ENCODE measurements at regions not wholly inside any gene's neighbourhood (a gene's known extent, or its start where the extent isn't known, plus 50 kb on each side); places are given as distances from the start of the nearest gene placed in this dataset.

- no peak for DNase-seq
Observed at GRCh38 chr15:66906668-66907614, 158.5 kb upstream of the SMAD3 start.

GRCh38 chr15:66907826-66908743 lies 157.3 kb upstream of the SMAD3 start:
- DNase-seq: peak; percentile 77

GRCh38 chr15:66908744-66909095 lies 156.7 kb upstream of the SMAD3 start:
- DNase-seq: no peak

GRCh38 chr15:66909381-66909890 lies 156.0 kb upstream of the SMAD3 start:
- DNase-seq: no peak

- no peak for DNase-seq
Observed at GRCh38 chr15:66911131-66911700, 154.2 kb upstream of the SMAD3 start.

GRCh38 chr15:66912001-66912400 lies 153.4 kb upstream of the SMAD3 start:
- DNase-seq: no peak

GRCh38 chr15:66912441-66912840 lies 153.0 kb upstream of the SMAD3 start:
- DNase-seq: no peak

GRCh38 chr15:66917904-66918448 lies 147.4 kb upstream of the SMAD3 start:
- no peak for DNase-seq

- no peak for DNase-seq
Observed at GRCh38 chr15:66919421-66919820, 146.0 kb upstream of the SMAD3 start.

GRCh38 chr15:66921319-66921915 lies 144.0 kb upstream of the SMAD3 start:
- DNase-seq: peak; percentile 18

GRCh38 chr15:66922608-66923007 lies 142.8 kb upstream of the SMAD3 start:
- DNase-seq: no peak

GRCh38 chr15:66923438-66923881 lies 141.9 kb upstream of the SMAD3 start:
- DNase-seq: no peak

- DNase-seq: no peak
Observed at GRCh38 chr15:66924889-66925288, 140.5 kb upstream of the SMAD3 start.

GRCh38 chr15:66925721-66926120 lies 139.7 kb upstream of the SMAD3 start:
- no peak for DNase-seq

- no peak for DNase-seq
Observed at GRCh38 chr15:66927201-66928077, 138.0 kb upstream of the SMAD3 start.

- no peak for DNase-seq
Observed at GRCh38 chr15:66928101-66928500, 137.3 kb upstream of the SMAD3 start.

- no peak for DNase-seq
Observed at GRCh38 chr15:66928784-66929183, 136.6 kb upstream of the SMAD3 start.

GRCh38 chr15:66929843-66930402 lies 135.5 kb upstream of the SMAD3 start:
- no peak for DNase-seq

- no peak for DNase-seq
Observed at GRCh38 chr15:66931768-66932633, 133.4 kb upstream of the SMAD3 start.

GRCh38 chr15:66932634-66933024 lies 132.8 kb upstream of the SMAD3 start:
- DNase-seq: no peak
